ENCODE measurements at regions not wholly inside any gene's neighbourhood (a gene's known extent, or its start where the extent isn't known, plus 50 kb on each side); places are given as distances from the start of the nearest gene placed in this dataset.

DNA sequence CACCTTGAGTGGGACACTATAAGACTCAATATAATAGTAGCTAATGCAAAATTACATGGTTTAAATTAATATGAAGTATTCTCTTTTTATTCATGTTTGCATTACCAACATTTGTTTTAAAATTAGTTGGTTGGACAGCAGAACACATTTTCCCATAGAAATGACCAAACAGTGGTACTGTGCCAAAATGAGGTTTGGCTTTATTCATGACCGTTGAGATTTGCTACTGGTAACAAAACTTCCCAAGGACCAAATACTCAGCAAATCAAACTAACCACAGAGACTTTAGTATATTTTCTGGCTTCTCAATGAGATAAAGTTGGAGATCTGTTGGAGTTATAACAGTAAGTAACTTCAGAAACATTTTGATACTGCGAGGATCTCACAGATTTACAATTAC lies 637.8 kb upstream of the MEF2C start:
- DNase-seq, result no peak

DNA sequence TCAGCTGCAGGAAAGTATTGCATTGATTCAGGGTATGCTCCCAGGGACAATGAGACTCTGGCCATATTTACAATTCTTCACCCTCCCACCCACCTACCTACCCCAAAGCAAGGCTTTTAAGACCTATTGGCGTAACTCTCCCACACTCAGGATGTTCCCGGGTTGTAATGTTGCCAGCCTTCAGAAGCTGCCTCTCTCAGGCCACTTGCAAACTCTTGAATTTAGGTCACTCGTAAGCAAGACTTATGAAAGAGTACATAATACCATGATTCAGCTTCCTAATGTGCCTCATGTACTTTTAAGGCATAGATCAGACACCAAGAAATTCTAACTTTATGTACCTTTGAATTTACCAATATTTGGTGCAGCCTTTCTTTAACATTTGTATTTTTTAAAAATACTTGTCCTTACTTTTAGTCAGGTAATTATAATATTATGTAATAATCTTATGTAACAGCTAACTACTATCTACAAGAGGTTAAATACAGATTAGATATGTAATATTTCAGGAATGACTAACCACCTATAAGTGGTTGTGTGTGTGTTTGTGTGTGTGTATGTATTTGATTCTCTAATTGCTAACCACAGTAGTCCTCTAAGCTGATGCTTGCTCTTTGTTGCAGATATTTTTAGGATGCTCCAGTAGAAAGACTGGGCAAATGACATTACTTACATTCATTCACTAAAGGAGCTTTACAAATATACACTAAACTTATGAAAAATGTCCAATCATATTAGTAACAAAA lies 630.5 kb upstream of the MEF2C start:
- no peak for DNase-seq

DNA sequence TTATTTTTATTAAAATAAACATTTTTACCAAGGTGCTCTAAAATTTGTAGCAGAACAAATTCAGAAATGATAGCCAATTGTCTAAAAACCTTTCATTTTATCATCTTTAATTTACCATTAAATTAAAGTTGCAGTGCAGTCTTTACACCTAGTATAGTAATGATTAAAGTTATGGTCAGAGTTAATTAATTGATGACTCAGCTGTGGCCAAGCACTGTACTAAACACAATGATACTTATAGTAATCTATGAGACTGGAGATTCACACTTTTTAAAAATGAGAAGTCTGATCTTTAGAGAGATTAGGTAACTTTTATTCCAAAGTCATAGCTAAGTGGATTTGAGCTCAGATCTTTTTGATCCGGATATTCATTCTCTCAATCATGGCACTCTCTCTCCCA lies 621.1 kb upstream of the MEF2C start:
- DNase-seq, result no peak

DNA sequence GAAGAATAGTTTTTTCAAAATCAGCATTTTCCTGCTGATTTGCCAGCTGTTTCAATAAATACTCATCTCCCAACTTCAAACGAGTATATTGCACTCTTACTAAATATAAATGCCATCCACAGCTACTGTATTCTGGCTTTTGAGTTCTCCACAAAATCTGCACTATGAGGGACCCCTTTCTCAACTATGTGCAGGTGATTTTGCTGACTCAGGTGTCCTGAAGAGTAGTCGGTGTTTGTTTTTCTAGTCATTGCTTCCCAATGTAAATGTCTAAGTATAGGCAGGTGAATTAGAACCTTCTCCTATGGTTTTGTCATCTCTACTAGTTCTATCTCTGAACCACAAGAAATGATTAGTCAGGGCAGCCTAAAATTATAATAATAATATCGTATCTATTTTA lies 616.8 kb upstream of the MEF2C start:
- no peak for DNase-seq

DNA sequence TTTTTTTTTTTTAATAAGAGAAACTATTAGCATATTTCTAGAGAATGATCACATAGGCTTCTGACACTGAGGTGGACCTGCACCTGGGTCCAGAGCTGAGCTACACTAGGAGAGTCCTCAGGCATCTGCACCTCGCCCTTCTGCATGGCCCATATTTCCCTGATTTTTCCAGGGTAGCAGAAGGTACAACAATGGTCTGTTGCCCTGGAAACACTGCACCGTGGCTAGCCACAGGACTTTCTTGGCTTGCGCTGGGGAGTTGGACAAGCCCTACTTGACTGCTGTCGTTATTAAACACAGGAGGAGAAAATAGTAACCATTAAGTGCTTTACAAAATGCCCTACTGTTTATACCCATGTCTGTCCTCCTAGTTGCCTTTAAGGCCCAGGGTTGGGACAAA lies 615.7 kb upstream of the MEF2C start:
- no peak for DNase-seq

DNA sequence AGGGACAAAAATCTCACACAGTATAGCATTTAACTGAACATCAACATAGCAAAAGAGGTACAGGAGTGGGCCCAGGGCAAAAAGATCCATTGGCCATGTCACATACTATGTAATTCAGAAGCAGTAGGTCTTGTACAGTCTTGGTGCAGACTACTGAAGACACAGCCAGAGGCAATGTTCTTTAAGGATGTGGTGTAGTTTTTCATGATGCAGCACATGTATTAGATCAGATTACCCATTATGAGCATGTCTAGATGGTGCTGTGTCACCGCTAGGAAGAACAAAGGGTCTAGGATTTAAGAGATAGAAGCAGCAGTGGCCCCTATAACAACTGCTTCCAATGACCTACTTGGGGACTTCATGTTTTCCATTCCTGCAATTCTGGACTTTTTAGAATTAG lies 610.4 kb upstream of the MEF2C start:
- DNase-seq, result no peak

DNA sequence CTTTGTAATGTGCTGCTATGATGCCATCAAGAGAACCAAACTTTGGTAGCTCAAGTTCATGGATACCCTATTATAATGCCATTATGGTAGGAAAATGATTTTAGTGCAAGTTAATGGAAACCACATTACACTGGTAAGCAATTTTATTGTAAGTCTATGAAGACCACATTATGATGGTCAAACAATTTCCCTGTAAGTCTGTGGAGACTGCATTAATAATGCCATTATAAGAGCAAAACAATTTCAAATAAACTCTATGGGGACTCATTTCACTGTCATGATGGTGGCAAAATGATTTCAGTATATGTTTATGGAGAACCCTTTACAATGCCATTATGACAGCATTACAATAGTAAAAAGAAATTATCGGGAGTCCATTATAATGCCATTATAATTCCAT lies 602.0 kb upstream of the MEF2C start:
- DNase-seq, result no peak

DNA sequence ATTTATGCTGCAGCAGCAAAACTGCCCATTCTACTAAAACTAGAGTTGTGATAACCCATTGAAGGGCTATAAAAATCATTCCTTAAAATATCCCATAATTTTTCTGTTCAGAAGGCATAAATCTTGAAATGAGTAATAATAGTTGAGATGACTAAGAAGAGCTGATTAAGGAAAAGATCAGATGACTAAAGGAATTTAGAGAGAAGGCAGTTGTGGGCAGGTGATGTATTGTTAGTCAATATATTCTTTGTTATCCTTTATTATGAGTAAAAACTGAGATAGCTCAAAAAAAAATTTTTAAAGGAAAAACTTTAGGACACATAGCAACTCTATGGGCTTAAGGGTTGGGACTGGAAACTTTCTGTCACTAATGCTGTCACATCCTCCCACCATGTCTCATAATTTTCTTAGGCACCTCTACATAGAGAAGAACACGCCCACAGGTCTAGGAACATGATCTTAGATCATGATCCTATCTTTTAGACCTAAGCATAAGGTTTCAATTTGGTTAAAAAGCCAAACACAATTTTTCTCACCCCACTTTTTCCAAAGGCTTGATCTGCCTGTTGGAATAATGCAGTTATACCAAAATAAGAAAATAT lies 597.5 kb upstream of the MEF2C start:
- DNase-seq, result no peak

DNA sequence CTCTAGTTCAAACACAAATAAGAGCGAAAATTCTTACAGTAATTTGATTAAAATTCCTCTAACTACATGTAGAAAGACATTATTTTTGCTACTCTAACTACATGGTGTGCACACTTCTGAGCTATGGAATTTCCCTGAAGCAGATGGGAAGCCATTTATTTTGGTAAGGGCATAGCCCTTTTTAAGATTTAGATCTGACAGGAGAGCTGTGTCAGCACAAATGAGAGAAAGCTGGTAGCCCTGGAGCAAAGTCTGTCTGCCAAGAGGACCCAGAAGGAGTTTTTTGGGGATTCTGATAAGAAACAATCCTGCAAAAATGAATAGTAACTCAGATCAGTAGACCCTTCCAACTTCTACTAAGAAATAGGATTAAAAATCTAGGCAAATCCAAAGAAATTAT lies 595.9 kb upstream of the MEF2C start:
- no peak for DNase-seq

DNA sequence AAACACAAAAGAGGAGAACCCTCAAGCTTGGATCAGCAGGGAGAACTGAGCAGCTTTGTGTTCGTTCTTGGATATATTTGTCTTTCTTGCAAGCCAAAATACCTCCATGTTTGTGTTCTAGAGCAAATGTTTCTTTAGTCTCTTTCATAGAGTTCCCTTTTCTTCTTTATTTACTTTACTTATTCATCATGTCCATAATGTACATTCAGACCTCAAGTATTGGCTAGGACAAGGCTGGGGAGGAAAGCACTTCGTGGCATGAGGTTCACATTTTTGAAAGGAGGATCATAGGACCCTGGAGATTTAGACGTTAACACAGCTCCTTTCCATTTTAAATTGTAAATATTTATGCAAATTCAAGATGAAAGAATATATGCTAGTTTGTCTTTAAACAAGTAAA lies 590.2 kb upstream of the MEF2C start:
- no peak for DNase-seq

DNA sequence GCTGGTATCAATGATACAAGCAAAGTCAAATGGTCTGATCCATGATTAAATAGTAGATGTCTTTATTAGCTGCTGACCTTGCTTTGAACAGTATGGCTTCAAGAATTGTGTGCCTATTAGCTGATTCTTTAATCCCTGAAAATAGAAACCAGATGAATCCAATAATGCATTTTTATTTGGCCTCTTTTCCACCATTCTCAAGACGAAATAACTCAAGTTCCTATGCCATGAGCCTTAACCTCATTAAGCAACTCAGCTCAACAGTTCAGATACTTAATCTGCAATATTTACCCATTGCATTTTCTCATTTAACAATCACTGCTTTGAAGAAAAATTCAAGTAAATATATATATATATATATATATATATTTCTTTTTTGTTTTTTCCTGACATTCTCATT lies 588.6 kb upstream of the MEF2C start:
- DNase-seq, result no peak

DNA sequence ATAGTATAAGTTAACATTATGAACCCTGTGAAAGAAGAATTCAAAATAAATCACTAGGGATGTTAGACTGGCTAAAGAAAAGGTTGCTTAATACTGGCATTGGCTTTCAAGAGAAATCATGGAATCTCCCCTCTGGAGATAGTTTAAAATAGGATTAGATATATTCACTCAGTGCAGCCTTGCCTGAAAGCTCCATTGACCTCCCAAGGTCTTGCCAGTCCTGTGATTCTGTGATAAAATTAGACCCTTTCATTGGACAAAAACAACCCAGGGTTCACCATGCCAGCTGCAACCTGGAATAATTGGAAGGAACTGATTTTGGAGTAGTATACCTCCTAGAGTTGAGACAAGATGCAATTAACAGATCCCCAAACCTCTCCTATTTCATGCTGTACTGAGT lies 588.1 kb upstream of the MEF2C start:
- no peak for DNase-seq

DNA sequence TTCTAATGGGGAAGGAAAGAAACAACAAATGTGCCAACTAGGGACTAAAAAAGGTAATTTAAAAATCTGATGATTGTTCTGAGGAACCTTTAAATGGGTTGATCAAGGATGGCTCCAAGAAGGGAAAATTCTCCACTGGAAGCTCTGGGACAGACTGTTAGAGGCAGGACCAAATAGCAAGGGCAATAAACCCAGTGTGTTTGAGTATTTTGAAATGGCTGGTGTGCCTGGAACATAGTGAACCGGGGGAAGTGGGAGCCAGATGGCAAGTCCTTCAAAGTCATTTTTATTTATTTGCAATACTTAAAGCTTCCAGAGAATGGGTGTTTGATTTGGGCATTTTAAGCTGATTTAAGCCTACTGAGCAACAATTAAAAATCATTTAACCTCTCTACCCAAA lies 587.7 kb upstream of the MEF2C start:
- DNase-seq, result no peak

DNA sequence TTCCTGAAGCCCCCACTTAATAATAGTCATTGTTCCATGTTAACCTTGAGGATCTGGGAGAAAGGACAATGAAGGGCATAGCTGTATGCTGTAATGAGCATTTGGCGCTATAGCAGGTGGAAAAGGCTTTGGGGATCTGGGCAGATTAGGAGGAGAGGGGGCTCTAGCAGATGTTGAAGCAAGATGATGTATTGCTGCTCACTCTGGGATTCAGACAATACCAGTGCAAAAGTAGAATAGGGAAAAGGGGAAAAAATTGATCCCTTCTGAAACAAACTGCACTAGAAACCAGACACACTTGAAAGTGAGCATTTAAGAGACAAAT lies 575.3 kb upstream of the MEF2C start:
- no peak for DNase-seq

DNA sequence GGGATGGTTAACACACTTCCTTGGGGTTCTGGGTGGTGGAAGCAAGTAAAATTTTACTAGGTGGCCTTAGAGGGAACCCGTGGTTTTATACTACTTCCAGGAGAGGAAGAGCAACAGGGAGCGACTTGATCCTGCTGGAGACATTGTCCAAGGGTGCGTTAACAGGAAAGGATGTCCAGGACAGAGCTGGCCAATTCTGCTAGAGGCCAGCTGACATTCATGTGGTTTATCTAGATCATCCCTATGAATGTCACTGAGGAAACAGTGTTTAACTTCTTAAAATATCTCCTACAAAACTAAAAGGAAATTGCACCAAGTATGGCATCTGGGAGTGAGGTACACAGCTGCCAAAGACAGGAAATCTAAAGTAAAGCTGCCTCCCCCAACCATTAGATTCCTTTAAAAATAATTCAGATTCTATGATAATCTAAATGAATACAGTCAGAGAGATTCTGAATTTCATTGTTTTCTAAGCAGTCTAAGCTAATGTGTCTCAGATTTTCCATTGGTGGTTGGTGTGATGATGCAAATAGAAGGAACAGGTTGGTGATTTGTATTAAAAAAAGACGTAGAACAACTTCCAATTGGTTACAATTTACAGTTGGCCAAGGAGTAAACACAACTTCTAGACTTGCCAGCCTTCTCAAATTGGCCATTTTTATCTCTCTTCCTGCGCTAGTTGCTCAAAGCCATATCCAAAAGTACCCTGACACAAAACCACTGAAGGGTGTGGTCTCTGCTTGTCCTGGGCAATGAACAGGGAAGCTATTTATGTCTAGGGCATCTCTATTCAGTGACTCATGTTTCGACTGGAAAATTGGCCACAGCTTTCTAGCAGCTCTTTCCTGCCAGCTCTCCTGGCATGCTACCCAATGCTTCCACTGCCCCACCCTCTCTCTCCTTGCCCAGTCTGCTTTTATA lies 574.7 kb upstream of the MEF2C start:
- no peak for DNase-seq

DNA sequence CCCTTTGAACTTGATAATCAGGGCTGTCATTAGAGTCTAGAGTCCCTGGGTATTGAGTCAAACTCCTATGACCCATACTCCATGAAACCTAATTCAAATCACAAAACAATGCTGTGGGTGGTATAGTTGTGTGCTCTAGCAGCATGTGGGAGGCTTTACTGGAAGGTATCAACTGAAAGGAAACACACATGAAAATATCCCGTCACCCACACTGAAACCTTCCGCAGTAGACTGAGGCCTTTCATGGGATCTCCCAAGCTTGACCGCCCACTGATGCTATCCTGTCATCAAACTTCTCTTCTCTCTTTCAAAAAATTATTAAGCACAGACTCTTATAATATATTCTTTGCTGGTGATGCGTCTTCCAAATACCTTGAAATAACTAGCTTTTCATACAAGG lies 569.1 kb upstream of the MEF2C start:
- DNase-seq, result no peak

DNA sequence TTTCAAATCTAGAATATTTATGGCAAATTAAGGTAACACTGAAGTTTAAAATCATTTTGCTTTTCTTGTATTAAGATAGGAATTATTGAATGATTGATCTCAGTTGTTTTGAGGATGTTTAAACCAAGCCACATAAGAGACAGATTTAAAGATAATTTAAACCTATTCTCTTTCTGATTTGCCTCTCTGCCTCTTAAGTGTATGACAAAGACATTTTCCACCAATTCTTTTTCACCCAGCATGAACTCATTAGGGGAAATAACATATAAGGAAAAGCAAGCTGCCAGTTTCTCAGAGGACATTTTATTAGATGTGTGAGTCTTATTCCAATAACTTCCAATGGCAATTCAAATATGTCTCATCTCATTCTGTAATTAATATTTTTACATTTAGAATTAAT lies 568.3 kb upstream of the MEF2C start:
- no peak for DNase-seq

DNA sequence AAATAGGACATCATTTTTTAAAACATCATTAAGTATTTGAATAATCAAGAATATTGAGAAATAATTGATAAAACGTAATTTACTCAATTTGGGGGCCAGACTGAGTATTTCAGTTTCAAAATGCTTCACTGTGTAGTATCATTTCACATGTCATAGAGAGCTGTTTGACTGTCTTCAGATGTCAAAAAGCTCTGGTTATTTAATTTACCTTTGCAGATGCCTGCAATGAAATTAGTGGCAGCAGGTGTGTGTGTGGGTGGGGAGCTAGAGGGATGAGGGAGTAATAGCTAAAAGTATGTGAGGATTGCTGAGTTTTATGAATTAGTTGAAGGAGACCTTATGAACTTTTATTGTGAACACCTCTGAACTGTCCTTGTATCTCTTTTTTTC lies 567.2 kb upstream of the MEF2C start:
- no peak for DNase-seq

DNA sequence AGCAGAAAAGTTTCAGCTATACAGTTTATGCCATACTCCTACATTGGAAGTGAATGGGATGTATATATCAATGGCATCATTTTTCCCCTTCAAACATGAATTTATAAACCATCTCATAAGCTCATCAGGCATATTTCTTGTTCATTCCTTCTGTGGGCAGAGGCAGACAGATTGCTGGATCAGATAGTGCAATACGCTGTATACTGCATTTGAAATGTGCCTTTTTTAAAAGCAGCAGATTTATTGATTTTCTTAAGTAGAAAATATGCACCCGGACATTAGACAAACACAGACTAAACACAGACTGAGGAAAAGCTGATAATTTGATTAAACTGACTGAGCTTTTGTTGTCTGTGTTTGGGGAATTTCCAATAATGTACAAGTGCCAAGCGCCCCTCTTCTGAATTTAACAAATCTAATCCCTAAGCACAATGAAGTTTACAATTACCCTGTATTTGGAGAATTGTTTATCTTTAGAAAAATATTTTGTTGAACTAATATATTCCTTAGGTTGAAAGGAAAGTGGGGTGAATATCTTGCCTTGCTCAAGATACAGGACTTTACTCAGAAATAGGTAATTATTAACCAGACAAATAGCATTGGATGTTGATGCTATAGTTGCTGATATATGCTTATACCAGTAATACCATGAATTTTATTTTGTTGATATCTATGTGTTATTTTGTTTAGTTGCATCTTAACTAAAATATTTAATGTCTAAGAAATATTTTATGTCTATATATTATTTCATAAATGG lies 566.6 kb upstream of the MEF2C start:
- DNase-seq, result no peak

DNA sequence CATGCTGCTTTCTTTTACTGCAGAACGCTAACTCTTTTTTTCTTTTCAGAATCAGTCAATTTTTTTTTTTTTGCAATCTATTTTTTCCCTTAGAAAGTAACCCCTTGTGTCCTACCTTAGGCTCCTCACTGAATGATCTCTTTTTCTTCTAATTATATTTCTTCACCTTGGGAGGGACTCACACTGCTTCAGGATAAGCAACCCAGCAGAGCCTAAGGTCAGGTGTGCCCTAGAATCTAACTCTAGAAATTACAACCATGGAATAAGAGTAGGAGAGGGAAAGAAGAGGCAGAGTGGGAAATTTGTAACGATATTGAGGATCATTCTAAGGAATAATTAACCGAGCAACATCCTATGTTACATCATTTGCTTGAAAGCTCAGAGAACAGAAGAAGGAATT lies 564.0 kb upstream of the MEF2C start:
- DNase-seq, result no peak

DNA sequence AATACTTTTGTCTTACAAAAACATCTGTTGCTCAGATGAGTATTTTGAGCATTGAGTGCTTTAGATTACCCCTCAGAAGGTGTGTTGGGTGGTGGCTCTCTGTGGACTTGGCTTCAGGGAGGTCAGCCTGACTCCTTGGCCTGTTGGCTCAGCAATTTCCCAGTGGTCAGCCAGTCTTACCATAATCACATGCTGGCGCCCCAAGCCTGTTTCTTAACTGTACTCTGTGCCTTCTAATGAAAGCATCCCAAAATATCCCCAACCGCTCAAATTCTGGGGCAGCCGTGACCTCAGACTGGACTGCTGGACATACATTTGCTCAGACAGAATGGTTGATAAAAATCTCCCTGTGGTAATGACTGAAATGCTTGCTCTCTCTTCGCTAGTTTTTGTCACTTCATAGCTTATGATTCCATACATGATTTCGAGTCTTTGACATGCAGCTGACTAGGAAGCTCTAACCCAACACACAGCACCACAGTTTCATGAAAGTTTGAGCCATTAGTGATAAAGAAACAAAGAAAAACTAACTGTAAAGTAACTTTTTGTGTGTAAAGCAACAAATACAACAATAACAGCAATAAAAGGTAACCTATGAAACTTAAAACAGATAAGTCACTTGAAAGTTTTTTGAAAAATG lies 562.2 kb upstream of the MEF2C start:
- no peak for DNase-seq

DNA sequence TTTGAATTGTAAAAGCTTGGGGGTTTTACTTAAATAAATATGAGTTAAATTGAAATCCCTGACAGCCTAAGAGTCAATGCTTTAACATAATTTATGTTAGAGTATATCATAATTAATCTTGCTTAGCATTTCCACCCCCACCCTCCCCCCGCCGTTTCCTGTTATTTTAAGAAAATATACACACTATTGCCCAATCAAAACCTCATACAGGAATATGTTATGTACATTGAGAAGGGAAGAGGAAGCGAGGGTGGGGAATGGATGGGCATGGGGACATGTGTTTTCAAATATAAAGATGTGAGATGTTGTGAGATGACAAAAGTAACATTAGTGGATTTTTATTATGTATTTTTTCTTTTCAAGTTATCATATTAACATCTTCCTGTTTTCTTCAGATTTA lies 561.1 kb upstream of the MEF2C start:
- no peak for DNase-seq

DNA sequence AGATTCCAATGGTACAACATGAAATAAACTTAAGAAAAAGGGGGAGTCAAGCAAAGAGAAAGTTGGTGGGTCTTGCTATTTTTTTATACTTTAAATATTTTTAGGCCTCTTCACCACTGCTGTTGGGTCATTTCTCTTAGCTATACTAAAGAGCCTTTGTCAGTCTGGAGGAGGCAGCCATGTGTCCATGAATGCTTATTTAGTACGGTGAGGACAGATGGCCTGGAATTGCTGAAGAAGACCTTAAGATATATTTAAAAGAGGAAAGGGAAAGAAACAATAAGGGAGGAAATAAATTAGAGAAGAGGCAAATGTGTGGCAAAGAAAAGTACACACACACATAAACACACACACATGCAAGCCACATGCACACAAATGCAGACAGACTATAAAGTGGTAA lies 560.5 kb upstream of the MEF2C start:
- DNase-seq, result no peak

Data from NCI-H526 (cell line).